ENCODE measurements at regions not wholly inside any gene's neighbourhood (a gene's known extent, or its start where the extent isn't known, plus 50 kb on each side); places are given as distances from the start of the nearest gene placed in this dataset.

DNA sequence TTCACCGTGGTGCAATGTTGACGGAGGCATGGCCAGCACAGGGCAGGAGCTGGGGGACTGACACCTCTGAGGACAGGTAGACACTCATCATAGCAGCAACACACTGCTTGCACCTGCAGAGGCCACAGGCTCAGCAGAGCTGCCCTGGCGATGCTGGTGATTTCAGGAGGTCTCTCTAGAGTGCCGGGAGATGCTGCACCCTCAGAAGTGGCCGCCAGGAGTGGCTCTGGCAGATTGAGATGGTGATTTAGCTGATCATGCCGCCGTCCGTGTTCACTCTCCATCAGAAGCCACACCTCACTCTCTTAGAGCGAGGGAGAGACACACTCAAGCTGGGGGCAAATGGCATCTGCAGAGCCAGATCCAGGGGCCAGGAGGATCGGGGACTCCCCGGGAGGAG lies 244.6 kb upstream of the SGCG start:
- no peak overlapping the region for H3K27ac Mint-ChIP-seq (ENCODE audit: unreplicated experiment)
- H3K9me3 Mint-ChIP-seq (ENCODE audit: low read depth), result peaks cover 4% of the 10 kb centered on the region
- H3K27me3 Mint-ChIP-seq (ENCODE audit: low read depth), result peaks cover 2% of the 10 kb centered on the region
- no peak for DNase-seq (ENCODE audit: low spot score)
- no peak overlapping the region for H3K4me3 Mint-ChIP-seq (ENCODE audit: unreplicated experiment)
- H3K36me3 Mint-ChIP-seq (ENCODE audit: low read depth), result no peaks in the 10 kb centered on the region
- H3K4me1 Mint-ChIP-seq (ENCODE audit: low read depth), result no peaks in the 10 kb centered on the region
- TF ChIP-seq, protein P1, sequence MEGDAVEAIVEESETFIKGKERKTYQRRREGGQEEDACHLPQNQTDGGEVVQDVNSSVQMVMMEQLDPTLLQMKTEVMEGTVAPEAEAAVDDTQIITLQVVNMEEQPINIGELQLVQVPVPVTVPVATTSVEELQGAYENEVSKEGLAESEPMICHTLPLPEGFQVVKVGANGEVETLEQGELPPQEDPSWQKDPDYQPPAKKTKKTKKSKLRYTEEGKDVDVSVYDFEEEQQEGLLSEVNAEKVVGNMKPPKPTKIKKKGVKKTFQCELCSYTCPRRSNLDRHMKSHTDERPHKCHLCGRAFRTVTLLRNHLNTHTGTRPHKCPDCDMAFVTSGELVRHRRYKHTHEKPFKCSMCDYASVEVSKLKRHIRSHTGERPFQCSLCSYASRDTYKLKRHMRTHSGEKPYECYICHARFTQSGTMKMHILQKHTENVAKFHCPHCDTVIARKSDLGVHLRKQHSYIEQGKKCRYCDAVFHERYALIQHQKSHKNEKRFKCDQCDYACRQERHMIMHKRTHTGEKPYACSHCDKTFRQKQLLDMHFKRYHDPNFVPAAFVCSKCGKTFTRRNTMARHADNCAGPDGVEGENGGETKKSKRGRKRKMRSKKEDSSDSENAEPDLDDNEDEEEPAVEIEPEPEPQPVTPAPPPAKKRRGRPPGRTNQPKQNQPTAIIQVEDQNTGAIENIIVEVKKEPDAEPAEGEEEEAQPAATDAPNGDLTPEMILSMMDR (IDR thresholded peaks at IDR 0.05), result no peak

DNA sequence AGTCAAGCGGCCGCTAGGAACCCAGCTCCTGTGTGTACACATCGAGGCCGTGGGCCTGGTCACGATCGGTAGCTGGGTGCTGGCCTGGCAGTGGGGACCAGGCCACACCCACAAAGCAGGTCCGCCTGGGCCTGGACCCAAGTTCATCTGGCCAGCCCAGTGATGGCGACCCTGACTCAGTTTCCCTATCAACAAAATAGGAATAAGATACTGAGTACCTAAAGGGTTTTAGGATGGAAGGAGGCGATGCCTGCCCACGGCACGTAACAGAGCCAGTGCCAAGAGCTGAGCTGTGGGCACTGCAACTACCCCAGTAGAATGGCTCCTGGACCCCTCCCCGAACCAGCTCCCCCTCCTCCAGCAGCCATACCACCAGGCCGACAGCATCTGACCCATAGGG lies 243.5 kb upstream of the SGCG start:
- no peak for DNase-seq (ENCODE audit: low spot score)
- no peaks in the 10 kb centered on the region for H3K27me3 Mint-ChIP-seq (ENCODE audit: low read depth)
- no peak overlapping the region for H3K4me3 Mint-ChIP-seq (ENCODE audit: unreplicated experiment)
- TF ChIP-seq, protein P1 (IDR thresholded peaks at IDR 0.05), result no peak
- H3K4me1 Mint-ChIP-seq (ENCODE audit: low read depth), result no peaks in the 10 kb centered on the region
- H3K27ac Mint-ChIP-seq (ENCODE audit: unreplicated experiment), result no peak overlapping the region
- H3K9me3 Mint-ChIP-seq (ENCODE audit: low read depth), result peaks cover 4% of the 10 kb centered on the region
- no peaks in the 10 kb centered on the region for H3K36me3 Mint-ChIP-seq (ENCODE audit: low read depth)

DNA sequence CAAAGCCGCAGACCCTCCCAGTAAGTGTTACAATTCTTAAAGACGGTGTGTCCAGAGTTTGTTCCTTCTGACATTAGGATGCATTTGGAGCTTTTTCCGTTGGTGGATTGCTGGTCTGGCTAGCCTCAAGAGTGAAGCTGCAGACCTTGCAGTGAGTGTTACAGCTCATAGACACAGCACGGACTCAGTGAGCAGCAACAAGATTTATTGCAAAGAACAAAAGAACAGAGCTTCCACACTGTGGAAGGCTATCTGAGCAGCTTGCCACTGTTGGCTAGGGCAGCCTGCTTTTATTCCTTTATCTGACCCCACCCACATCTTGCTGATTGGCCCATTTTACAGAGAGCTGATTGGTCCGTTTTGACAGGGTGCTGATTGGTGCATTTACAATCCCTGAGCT lies 242.8 kb upstream of the SGCG start:
- Mint-ChIP-seq H3K9me3 (ENCODE audit: low read depth) (peaks cover 4% of the 10 kb centered on the region), H3K4me1 (ENCODE audit: low read depth) (no peaks in the 10 kb centered on the region), H3K4me3 (ENCODE audit: unreplicated experiment) (no peak overlapping the region), H3K36me3 (ENCODE audit: low read depth) (no peaks in the 10 kb centered on the region), H3K27me3 (ENCODE audit: low read depth) (no peaks in the 10 kb centered on the region), H3K27ac (ENCODE audit: unreplicated experiment) (no peak overlapping the region)
- DNase-seq (ENCODE audit: low spot score), result no peak
- TF ChIP-seq, protein P1 (IDR thresholded peaks at IDR 0.05), result no peak

DNA sequence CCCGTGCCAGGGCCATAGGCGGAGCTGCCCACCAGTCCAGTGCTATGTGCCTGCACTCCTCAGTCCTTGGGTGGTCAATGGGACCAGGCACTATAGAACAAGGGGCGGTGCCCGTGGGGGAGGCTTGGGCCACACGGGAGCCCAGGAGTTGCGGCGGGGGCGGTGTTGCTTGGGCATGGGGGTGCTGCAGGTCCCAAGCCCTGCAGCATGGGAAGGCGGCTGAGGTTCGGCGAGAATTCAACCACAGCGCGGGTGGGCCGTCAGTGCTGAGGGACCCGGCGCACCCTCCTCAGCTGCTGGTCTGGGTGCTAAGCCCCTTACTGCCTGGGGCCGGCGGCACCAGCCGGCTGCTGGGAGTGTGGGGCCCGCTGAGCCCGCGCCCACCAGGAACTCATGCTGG lies 242.2 kb upstream of the SGCG start:
- TF ChIP-seq, protein P1 (IDR thresholded peaks at IDR 0.05), result no peak
- Mint-ChIP-seq H3K4me3 (ENCODE audit: unreplicated experiment) (no peak overlapping the region), H3K27me3 (ENCODE audit: low read depth) (no peaks in the 10 kb centered on the region), H3K36me3 (ENCODE audit: low read depth) (no peaks in the 10 kb centered on the region), H3K27ac (ENCODE audit: unreplicated experiment) (no peak overlapping the region), H3K9me3 (ENCODE audit: low read depth) (peaks cover 4% of the 10 kb centered on the region), H3K4me1 (ENCODE audit: low read depth) (no peaks in the 10 kb centered on the region)
- DNase-seq (ENCODE audit: low spot score), result no peak

DNA sequence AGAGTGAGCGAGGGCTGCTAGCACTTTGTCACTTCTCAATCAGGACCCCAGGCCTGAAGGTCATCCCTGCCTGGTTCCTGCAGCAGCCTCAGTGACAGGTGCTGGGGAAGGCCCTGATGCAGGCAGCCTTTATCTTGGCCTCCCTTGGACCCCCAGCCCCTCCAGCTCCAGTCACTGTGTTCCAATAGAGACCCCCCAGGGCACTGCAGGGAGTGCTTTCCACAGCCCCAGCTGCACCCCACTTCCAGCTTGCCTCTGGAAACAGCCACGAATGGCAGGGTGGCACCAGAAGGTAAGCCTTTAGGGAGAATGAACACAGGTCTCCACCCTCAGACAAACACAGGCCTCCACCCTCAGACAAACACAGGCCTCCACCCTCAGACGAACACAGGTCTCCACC lies 241.6 kb upstream of the SGCG start:
- H3K4me1 Mint-ChIP-seq (ENCODE audit: low read depth), result no peaks in the 10 kb centered on the region
- no peak overlapping the region for H3K27ac Mint-ChIP-seq (ENCODE audit: unreplicated experiment)
- TF ChIP-seq, protein P1 (IDR thresholded peaks at IDR 0.05), result no peak
- DNase-seq (ENCODE audit: low spot score), result no peak
- peaks cover 4% of the 10 kb centered on the region for H3K9me3 Mint-ChIP-seq (ENCODE audit: low read depth)
- H3K27me3 Mint-ChIP-seq (ENCODE audit: low read depth), result no peaks in the 10 kb centered on the region
- H3K36me3 Mint-ChIP-seq (ENCODE audit: low read depth), result no peaks in the 10 kb centered on the region
- H3K4me3 Mint-ChIP-seq (ENCODE audit: unreplicated experiment), result no peak overlapping the region
